Smooth muscle cell (in vitro differentiated cells): ENCODE measurements at regions not wholly inside any gene's neighbourhood (a gene's known extent, or its start where the extent isn't known, plus 50 kb on each side); places are given as distances from the start of the nearest gene placed in this dataset.

Experiments
- DNase-seq: peaks from one replicate; lab custom pipeline; 2025; ENCODE audit not compliant: unreplicated experiment; lab: John Stamatoyannopoulos, UW
- H2AFZ ChIP-seq: fragments of 200-600 bp; sonication (generic); 2 replicates; pipeline ENCODE4 v1.6.0; 2016; ENCODE audit warnings: antibody characterized with exemption, low read depth, mild to moderate bottlenecking
- H3F3A ChIP-seq: fragments of 200-600 bp; sonication (generic); 2 replicates; pipeline ENCODE4 v1.6.0; 2017; ENCODE audit warnings: antibody characterized with exemption, low read depth
- H3K27ac ChIP-seq: fragments of 200-600 bp; sonication (generic); 2 replicates; pipeline ENCODE4 v1.5.1; 2016; ENCODE audit warnings: low read depth, mild to moderate bottlenecking
- H3K27me3 ChIP-seq: fragments of 200-600 bp; sonication (generic); 2 replicates; pipeline ENCODE4 v1.6.1; 2016; ENCODE audit warnings: low read depth, mild to moderate bottlenecking
- H3K36me3 ChIP-seq: fragments of 200-600 bp; sonication (generic); 2 replicates; pipeline ENCODE4 v1.5.1; 2016; ENCODE audit warnings: low read depth
- H3K4me1 ChIP-seq: fragments of 200-600 bp; sonication (generic); 2 replicates; pipeline ENCODE4 v1.5.1; 2016; ENCODE audit warnings: low read depth
- H3K4me2 ChIP-seq: fragments of 200-600 bp; sonication (generic); 2 replicates; pipeline ENCODE4 v1.6.0; 2016; ENCODE audit warnings: mild to moderate bottlenecking
- H3K4me3 ChIP-seq: fragments of 200-600 bp; sonication (generic); 2 replicates; pipeline ENCODE4 v1.5.1; 2016; ENCODE audit warnings: mild to moderate bottlenecking
- H3K79me2 ChIP-seq: fragments of 200-600 bp; sonication (generic); 2 replicates; pipeline ENCODE4 v1.6.0; 2016; ENCODE audit warnings: low read depth, mild to moderate bottlenecking
- H3K9ac ChIP-seq: fragments of 200-600 bp; sonication (generic); 2 replicates; pipeline ENCODE4 v1.6.0; 2016; ENCODE audit warnings: low read depth
- H3K9me3 ChIP-seq: fragments of 200-600 bp; sonication (generic); replicated peaks from 2 replicates; pipeline ENCODE4 v1.5.1; 2016; ENCODE audit warnings: low read depth
- H4K20me1 ChIP-seq: fragments of 200-600 bp; sonication (generic); 2 replicates; pipeline ENCODE4 v1.6.0; 2016; ENCODE audit warnings: low read depth
- WGBS: methylation state at CpG from one replicate; pipeline ENCODE4 v1.1.7; 2016; ENCODE audit warnings: low lambda C conversion rate; 5-methylcytosine and 5-hydroxymethylcytosine counted together
- TF ChIP-seq, protein P1 (sequence below): fragments of 200-600 bp; sonication (generic); IDR thresholded peaks from 2 replicates; pipeline ENCODE4 v1.5.1; 2017; ENCODE audit warnings: borderline replicate concordance, mild to moderate bottlenecking, antibody characterized with exemption; ENCODE audit not compliant: insufficient read depth, poor library complexity, severe bottlenecking

DNA sequence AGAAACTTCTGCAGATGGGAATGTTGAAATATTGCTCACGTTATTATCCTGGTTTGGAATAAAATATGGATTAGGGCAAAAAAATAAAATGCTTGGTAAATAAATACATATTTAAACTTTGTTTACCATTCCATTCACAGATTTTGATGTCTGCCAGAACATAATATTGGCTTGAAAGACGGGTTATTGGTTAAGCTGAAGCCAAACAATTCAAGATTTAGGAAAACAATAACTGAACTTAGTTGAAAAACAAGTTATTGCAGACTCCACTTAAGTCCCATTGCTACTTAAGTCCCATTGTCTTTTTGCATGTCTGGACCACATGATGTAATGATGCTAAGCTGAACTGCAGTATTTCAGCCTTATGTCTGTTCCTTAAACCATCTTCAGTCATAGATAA lies 722.5 kb downstream of the FAT4 start:
- H3K27ac ChIP-seq = no peak overlapping the region
- TF ChIP-seq, protein P1, sequence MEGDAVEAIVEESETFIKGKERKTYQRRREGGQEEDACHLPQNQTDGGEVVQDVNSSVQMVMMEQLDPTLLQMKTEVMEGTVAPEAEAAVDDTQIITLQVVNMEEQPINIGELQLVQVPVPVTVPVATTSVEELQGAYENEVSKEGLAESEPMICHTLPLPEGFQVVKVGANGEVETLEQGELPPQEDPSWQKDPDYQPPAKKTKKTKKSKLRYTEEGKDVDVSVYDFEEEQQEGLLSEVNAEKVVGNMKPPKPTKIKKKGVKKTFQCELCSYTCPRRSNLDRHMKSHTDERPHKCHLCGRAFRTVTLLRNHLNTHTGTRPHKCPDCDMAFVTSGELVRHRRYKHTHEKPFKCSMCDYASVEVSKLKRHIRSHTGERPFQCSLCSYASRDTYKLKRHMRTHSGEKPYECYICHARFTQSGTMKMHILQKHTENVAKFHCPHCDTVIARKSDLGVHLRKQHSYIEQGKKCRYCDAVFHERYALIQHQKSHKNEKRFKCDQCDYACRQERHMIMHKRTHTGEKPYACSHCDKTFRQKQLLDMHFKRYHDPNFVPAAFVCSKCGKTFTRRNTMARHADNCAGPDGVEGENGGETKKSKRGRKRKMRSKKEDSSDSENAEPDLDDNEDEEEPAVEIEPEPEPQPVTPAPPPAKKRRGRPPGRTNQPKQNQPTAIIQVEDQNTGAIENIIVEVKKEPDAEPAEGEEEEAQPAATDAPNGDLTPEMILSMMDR = no peak
- no peaks in the 10 kb centered on the region for H3K27me3 ChIP-seq
- H3K4me2 ChIP-seq = no peak overlapping the region
- H3K36me3 ChIP-seq = no peaks in the 10 kb centered on the region
- WGBS = 87% methylated on average over 2 of the region's 2 CpGs
- H3K4me1 ChIP-seq = no peaks in the 10 kb centered on the region
- H3K9ac ChIP-seq = no peak overlapping the region
- no peaks in the 10 kb centered on the region for H3F3A ChIP-seq
- no peak overlapping the region for H3K4me3 ChIP-seq
- H3K9me3 ChIP-seq = no peaks in the 10 kb centered on the region
- no peak overlapping the region for H2AFZ ChIP-seq
- no peaks in the 10 kb centered on the region for H3K79me2 ChIP-seq
- DNase-seq = no peak
- H4K20me1 ChIP-seq = no peaks in the 10 kb centered on the region

DNA sequence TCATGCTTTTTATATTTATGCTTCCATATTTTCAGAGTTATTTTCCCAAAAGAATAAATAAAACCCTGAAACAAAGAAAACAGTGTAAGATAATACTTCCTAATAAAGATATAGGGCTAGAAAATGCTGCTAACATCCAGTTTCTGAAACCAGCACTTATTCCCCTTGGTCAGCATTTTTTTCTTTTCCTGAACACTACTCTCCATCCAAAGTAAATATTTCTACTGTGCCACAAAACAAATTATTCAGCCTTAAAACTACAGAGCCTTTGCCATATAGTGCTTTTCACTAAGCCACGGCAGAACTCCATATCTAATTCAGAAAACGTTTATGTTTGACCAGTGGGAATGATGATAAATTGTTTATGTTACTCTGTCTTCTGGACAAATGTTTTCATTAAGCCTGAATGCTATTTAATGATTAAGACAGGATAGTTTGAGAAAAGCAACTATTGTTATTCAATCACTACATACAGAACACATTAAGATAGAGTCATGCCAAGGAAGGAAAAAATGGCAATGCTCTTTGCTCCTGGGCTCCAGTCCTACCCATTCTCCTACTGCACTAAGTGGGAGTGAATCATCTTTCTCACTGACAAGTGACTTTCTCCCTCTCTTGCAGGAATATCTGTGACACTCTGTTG lies 723.9 kb downstream of the FAT4 start:
- DNase-seq = no peak

DNA sequence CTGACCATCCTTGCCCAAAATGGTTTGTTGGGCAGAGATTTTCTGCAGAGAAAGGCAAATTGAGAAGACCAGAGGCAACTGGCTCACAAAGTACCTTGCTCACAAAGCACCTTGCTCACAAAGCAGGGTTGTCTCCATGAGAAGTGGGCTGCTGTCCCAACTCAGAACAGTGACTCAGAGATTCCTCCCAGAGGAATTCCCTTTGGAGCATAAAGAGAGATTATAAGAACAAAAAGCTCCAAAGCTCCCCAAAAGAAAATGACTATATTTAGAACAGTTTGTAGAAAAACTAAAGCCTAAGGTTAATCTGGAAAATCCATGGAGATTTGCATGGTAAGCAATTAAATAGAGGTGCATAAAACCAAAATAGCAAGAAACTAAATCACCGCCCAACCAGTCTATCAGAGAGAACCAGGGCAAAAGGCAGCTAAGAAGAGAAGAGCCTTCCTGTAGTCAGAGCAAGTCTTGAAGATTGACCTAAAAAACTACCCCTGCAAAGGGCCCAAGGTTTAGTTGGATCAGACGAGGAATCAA lies 731.4 kb downstream of the FAT4 start:
- no peaks in the 10 kb centered on the region for H3K27me3 ChIP-seq
- no peaks in the 10 kb centered on the region for H3K4me1 ChIP-seq
- no peaks in the 10 kb centered on the region for H3K36me3 ChIP-seq
- DNase-seq = no peak
- H3K4me2 ChIP-seq = peak overlapping the region; percentile 36
- TF ChIP-seq, protein P1 = no peak
- WGBS = 39% methylated on average over 2 of the region's 2 CpGs
- no peaks in the 10 kb centered on the region for H3F3A ChIP-seq
- H3K9me3 ChIP-seq = no peaks in the 10 kb centered on the region
- H3K27ac ChIP-seq = no peak overlapping the region
- no peak overlapping the region for H3K9ac ChIP-seq
- no peaks in the 10 kb centered on the region for H4K20me1 ChIP-seq
- no peaks in the 10 kb centered on the region for H3K79me2 ChIP-seq
- no peak overlapping the region for H3K4me3 ChIP-seq
- H2AFZ ChIP-seq = no peak overlapping the region

More for the DNA sequence above, 723.9 kb downstream of the FAT4 start:
- Histone ChIP-seq H3K9me3 (no peaks in the 10 kb centered on the region), H3K36me3 (no peaks in the 10 kb centered on the region), H3K79me2 (no peaks in the 10 kb centered on the region), H3K4me3 (no peak overlapping the region), H4K20me1 (no peaks in the 10 kb centered on the region), H3K4me1 (no peaks in the 10 kb centered on the region), H3K9ac (no peak overlapping the region), H3F3A (no peaks in the 10 kb centered on the region), H3K27me3 (no peaks in the 10 kb centered on the region), H3K27ac (no peak overlapping the region), H3K4me2 (no peak overlapping the region), H2AFZ (no peak overlapping the region)
- 45% methylated on average over 2 of the region's 2 CpGs for WGBS
- TF ChIP-seq, protein P1 = no peak

DNA sequence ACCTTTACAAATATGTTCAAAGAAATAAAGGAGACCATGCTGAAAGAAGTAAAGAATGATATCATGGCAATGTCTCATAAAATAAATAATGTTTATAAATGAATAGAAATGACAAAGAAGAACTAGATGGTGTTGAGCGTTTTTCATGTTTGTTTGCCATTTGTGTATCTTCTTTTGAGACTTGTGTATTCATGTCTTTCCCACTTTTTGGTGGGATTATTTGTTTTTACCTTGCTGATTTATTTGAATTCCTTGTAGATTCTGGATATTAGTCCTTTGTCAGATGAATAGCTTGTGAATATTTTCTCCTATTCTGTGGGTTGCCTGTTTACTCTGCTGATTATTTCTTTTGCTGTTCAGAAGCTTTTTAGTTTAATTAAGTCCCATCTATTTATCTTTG lies 732.4 kb downstream of the FAT4 start:
- H3K27ac ChIP-seq = no peak overlapping the region
- no peak for DNase-seq
- no peak overlapping the region for H3K4me3 ChIP-seq
- H3K9me3 ChIP-seq = no peaks in the 10 kb centered on the region
- no peaks in the 10 kb centered on the region for H4K20me1 ChIP-seq
- H3K4me2 ChIP-seq = no peak overlapping the region
- H2AFZ ChIP-seq = no peak overlapping the region
- no peaks in the 10 kb centered on the region for H3K27me3 ChIP-seq
- no peaks in the 10 kb centered on the region for H3K4me1 ChIP-seq
- 98% methylated on average over 1 of the region's 1 CpG for WGBS
- no peaks in the 10 kb centered on the region for H3F3A ChIP-seq
- no peaks in the 10 kb centered on the region for H3K36me3 ChIP-seq
- H3K9ac ChIP-seq = no peak overlapping the region
- no peaks in the 10 kb centered on the region for H3K79me2 ChIP-seq
- TF ChIP-seq, protein P1 = no peak
